Activated naive CD4-positive, alpha-beta T cell treated with anti-CD3 and anti-CD28 coated beads, Interleukin-2, amount 50 U/mL, for 16 hours (primary cell): ENCODE measurements at regions not wholly inside any gene's neighbourhood (a gene's known extent, or its start where the extent isn't known, plus 50 kb on each side); places are given as distances from the start of the nearest gene placed in this dataset.

Experiments used
- DNase-seq: peaks from one replicate; pipeline ENCODE4 v3.0.0-alpha.2; 2020

- DNase-seq = no peak
Observed at GRCh38 chr21:28826569-28826968, 166.1 kb downstream of the LTN1 start.

- no peak for DNase-seq
Observed at GRCh38 chr21:28826021-28826420, 166.7 kb downstream of the LTN1 start.

- no peak for DNase-seq
Observed at GRCh38 chr21:28823429-28823828, 169.2 kb downstream of the LTN1 start.

GRCh38 chr21:28822486-28823335, 170.0 kb downstream of the LTN1 start:
- no peak for DNase-seq

GRCh38 chr21:28822123-28822399, 170.6 kb downstream of the LTN1 start:
- no peak for DNase-seq

- no peak for DNase-seq
Observed at GRCh38 chr21:28821276-28822122, 171.2 kb downstream of the LTN1 start.

GRCh38 chr21:28818663-28819278, 173.9 kb downstream of the LTN1 start:
- no peak for DNase-seq

GRCh38 chr21:28817871-28818270, 174.8 kb downstream of the LTN1 start:
- DNase-seq = no peak

- no peak for DNase-seq
Observed at GRCh38 chr21:28811860-28812259, 180.8 kb downstream of the LTN1 start.

- DNase-seq = no peak
Observed at GRCh38 chr21:28810826-28811524, 181.7 kb downstream of the LTN1 start.

GRCh38 chr21:28805885-28806284, 186.8 kb downstream of the LTN1 start:
- DNase-seq = no peak

- no peak for DNase-seq
Observed at GRCh38 chr21:28804089-28804670, 188.5 kb downstream of the LTN1 start.

GRCh38 chr21:28801906-28802305, 190.8 kb downstream of the LTN1 start:
- no peak for DNase-seq

GRCh38 chr21:28799926-28800325, 192.8 kb downstream of the LTN1 start:
- DNase-seq = no peak

GRCh38 chr21:28798798-28799197, 193.9 kb downstream of the LTN1 start:
- no peak for DNase-seq

GRCh38 chr21:28795251-28795650, 197.4 kb downstream of the LTN1 start:
- DNase-seq = no peak

- DNase-seq = no peak
Observed at GRCh38 chr21:28794371-28794851, 198.3 kb downstream of the LTN1 start.

GRCh38 chr21:28793043-28793442, 199.6 kb downstream of the LTN1 start:
- DNase-seq = no peak

GRCh38 chr21:28791595-28792282, 200.9 kb downstream of the LTN1 start:
- DNase-seq = no peak

GRCh38 chr21:28790335-28790734, 202.3 kb downstream of the LTN1 start:
- no peak for DNase-seq

- no peak for DNase-seq
Observed at GRCh38 chr21:28789523-28789922, 203.2 kb downstream of the LTN1 start.

- no peak for DNase-seq
Observed at GRCh38 chr21:28788030-28788429, 204.6 kb downstream of the LTN1 start.
